ENCODE measurements at regions not wholly inside any gene's neighbourhood (a gene's known extent, or its start where the extent isn't known, plus 50 kb on each side); places are given as distances from the start of the nearest gene placed in this dataset.

DNA sequence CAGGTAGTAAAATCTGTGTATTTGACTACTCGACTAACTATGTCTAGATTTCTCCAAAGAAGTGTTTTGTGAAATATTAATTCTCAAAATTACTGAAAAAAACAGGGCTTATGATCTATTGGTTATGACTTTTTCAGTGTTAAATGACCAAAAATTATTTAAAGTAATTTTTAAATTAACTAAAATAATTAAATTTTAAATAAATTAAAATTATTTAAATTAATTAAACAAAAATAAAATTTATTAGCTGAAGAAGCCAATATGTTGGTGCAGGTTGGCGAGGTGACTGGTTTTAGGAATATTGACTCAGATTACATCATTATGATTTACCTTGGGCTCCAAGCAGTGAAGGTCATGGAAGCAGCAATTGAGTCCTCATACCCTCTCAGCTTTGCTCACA, 483.2 kb downstream of the PTPRC start:
- no peak for DNase-seq

DNA sequence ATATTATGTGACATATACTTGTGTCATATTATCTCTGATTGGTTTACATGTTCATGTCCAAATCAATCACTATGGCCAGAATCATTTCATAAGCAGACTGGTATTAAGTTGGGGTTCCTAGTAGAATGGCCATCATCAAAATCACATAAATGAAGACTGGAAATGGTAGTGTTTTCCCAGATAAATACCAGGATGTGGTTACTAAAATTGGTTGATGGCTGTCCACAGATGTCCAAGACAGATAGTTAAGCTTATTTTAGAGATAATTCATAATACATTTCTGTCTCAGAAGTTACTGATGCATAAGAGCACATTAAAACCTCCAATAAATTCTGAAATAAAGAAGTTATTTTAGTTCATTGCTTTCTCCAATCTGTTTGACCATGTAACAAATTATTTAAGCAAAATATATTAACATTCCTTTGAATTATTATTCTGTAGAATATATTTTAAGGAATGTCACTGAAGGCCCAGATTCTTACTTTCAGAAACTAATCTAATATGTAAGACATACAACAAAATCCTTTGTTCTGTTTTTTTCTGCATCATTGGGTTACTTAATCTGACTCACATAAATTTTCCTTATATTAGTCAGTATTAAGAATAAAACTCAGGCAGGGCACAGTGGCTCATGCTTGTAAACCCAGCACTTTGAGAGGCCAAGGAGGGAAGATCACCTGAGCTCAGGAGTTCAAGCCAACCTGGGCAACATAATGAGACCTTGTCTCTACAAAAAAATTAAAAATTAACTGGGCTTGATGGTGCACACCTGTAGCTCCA, 483.9 kb downstream of the PTPRC start:
- no peak for DNase-seq

DNA sequence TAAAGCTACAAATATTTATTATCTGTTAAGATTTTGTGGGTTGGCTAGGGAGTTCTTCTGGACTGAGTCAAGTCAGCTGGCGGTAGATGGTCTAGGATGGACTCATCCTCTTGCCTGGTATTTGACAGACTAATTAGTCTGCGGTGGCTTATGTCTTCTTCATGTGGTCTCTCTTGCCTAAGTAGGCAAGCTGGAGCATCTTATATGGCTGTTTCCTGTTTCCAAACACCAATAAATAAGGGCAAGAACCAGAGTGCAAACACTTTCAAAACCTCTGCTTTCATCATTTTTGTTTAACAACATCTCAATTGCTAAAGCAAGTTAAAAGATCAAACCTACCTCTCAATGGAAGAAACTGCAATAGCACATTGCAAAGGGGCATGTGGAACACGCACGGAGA, 484.8 kb downstream of the PTPRC start:
- no peak for DNase-seq

DNA sequence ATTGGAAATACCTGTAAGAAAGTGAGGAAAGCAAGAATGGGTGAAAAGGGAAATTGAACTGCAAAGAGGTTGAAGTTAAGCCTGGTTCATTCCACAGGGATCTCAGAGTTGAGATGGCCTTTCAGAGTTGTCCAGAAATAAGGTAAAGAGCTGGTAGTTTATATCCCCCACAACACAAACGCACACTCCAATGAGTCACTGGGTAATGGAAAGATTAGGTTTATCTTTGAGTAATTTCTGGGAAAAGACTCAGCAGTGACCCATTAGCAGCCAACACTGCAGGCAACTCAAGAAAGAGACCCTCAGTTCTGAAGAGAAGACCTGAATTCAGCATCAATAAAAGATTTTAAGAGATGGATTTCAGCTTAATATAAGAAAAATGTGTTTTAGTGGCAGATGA, 485.5 kb downstream of the PTPRC start:
- DNase-seq, result no peak

DNA sequence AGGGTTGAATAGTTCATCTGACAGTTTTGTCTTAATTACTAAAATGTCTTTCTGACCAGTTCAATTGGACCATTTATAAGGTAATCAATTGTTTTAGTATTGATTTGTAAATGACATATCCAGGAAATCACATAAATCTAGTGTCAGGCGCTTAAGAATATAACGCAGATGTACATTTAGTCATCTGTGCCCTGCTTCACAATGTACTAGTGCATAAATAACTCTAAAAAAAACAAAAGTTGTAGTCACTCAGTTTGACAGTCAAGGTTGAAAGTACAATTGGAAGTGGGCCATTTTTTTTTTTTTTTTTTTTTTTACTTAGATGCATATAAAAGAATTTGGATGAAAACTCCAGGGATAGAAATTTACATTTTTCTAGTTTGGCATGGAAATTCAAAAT, 490.4 kb downstream of the PTPRC start:
- DNase-seq, result no peak

DNA sequence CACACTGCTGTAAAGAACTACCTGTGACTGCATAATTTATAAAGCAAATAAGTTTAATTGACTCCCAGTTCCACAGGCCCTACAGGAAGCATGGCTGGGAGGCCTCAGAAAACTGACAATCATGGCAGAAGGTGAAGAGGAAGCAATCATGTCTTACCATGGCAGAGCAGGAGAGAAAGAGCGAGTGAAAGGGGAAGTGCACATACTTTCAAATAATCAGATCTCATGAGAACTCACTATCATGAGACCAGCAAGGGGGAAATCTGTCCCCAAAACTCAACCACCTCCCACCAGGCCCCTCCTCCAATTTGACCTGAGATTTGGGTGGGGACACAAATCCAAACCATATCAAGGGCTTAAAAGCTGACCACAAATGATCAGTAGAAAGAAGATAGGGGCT, 493.2 kb downstream of the PTPRC start:
- no peak for DNase-seq

DNA sequence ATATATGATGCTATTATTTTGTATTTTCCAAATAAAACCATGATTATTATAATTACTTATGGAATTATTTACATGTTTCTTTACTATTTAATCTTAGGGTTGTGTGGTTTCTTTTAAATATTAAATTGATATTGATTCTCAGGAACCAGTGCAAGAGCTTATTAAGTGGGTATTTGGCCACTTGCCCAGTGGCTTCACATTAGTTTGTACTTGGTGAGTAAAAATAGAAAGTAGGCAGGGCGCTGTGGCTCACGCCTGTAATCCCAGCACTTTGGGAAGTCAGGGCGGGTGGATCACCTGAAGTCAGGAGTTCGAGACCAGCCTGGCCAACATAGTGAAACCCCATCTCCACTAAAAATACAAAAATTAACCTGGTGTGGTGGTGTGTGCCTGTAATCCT, 497.1 kb downstream of the PTPRC start:
- DNase-seq, result no peak

DNA sequence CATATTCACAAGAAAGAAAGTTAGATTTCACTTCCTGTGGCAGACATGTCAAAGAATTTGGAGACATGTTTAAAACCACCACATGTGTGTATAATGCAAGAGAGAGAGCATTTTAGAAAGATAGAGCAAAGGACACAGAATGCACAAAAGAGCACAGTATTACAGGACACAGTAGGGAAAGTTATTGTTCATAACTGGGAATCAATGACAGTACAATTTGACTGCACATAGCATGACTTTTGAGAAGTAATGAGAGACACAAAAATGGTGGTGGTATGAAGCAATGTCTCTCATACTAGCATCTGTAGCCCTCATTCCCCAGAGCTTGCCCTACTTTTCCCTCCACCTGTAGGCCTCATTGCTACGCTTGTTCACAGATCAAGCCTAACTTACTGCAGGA, 499.2 kb downstream of the PTPRC start:
- no peak for DNase-seq

DNA sequence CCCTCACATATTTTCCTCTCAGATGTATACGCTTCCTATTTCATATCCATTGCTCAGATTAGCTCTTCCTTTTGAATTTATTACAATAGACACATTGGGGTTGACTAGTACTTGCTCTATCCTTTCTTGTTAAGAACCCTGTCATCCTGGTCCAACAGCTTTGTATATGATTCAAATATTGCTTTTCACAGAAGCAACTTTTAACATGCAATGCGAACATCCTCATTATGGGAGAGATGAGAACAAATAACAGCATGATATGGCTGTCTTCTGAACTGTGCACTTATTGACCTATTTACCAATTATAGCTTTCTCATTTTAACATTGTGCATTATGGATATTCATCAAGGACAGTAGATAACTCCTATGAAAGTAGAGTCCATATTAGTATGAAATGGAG, 510.8 kb downstream of the PTPRC start:
- no peak for DNase-seq

DNA sequence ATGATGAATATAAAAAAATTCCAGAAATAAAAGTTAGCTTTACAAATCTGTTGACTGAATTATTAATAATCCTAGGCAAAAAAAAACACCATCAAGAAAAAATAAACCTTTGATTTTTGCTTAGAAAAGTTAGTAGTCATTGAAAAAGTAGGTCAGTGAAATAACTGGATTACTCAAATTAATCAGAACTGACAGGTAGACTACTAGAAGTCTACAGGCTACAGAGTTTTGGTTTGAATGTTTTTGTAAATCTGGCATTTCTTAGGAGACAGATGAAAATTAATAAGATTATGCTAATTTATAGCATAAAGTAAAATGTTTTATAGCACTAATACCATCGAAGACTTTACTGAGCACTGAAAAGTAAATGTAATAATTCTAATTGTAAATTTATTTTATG, 511.9 kb downstream of the PTPRC start:
- no peak for DNase-seq

DNA sequence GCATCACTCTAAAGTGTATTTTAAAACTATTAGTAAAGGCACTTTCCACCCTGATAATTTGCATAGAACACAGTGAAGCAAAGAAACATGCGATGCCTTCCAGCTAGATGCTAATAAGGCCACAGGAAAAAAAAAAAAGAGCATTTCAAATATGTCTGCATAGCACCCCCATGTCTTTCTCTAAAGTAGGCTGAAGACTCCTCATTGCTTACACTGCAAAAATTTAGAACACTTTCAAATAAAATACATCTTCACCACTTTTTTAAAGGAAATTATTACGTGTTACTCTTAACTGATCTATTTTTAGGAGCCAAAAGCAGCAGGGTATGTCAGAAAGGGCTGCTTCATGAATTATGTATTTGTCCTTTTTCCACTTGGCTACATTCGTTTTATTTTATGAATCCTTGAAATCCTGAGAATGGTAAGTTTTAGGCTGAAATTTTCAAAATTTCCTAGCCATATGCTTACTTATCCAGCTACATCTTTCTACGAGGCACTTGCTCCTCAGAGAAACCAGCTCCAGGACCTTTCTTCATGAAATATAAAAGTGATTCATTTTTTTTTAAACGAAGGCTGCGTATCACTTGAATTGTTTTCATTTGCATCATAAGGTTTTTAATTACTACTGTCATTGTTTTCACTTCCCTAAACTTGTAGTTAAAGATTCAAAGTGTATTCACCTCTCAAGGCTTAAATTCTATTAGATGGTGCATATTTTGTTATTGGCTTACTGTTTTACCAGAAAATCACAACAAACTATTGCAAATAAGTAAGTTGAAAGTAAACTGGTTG, 513.0 kb downstream of the PTPRC start:
- no peak for DNase-seq

DNA sequence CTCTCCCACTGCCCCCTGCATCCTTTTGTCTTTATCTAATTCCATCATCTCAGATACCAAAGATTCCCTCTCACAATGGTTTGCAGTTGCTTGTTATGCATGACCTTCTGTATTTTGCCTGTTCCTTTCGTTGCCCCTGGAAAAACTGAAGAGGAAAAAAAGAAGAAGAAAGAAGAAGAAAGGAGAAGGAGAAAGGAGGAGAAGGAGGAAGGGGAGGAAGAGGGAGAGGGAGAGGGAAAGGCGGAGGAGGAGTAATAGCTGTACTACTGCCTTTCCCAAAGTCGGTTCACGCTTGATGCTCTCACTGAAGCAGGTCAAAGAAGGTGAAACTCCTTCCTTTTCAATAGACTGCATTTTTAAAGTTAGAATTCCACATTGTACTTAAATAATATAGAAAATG, 513.8 kb downstream of the PTPRC start:
- DNase-seq, result no peak

DNA sequence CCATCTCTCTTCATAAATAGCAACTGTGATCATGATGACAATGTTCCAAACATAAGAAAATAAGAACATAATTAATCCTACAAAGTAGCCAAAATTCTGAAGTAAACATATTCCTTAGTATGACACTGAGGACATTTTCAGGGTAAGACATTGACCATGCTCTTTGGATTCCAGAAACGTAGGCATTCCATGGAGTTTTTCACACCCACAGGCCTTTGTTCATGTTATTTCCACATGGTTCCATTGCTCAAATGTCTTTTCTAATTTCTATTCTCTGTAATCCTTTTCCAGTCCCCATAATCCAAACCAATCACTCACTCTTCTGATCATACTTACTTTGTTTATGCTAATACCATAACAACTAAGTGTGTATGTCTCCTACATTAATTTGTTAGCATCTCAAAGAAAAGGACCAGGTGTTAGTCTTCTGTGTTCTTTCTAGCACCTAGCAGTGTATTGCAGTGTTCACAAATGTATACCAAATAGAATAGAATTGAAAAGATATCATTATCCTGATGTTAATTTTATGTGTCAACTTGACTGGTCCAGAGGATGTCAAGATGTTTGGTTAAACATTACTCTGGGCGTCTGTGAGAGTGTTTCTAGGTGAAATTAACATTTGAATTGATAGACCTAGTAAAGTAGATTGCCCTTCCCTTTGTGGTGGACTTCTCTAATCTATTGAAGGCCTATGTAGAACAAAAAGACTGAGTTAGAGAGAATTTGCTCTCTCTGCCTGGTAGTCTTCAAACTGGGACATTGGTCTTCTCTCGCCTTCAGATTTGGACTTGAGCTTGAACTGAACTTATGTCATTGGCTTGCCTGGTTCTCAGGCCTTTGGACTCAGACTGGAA, 516.6 kb downstream of the PTPRC start:
- no peak for DNase-seq

DNA sequence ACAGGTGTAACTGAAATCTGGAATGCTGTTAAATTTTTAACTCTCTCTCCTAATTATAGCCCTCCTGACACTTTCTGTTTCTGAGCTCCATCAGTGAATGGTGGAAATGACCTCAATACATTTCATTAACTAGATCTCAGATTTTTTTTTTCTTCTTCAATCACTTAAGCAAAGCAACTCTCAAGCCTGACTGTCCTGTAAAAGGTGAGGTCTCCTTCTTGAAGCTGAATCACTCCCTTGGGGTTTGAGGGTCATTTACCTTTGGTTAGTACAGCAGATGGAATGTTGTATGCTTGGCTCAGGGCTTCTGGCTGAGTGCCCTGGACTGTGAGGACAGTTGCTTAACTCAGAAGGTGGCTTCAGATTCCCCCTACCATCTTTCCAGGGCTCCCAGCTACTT, 518.7 kb downstream of the PTPRC start:
- no peak for DNase-seq

DNA sequence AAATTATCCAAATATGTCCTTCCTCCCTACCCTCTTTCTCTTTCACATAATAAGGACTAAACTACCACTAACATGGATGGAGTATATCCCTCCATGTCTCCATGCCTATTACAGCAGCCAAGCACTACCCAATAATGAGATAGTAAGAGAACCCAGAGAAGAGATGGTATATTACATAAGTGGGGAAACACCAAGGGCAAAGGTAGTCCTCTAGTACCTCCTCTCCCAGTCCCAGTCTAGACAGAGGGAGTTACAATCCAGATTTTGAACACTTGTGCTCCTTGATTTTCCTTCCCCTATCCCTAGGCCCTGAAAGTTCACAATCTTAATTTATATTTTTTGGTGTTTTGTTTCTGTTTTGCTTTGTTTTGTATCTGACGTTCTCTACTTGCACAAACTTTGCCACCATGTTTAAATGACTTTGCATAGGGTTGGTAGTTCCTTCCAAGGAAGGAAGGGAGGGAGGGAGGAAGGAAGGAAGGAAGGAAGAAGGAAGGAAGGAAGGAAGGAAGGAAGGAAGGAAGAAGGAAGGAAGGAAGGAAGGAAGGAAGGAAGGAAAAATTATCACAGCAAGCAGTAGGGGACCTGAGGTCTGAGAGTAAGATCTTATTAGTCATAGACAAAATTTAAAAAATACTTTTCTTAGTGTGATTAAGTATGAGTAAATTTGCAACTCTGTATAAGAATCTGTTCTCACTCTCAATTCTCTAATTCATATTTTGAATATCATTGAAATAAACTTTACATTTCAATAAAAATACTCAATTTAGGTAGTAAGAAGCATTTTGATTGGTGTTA, 521.9 kb downstream of the PTPRC start:
- no peak for DNase-seq

DNA sequence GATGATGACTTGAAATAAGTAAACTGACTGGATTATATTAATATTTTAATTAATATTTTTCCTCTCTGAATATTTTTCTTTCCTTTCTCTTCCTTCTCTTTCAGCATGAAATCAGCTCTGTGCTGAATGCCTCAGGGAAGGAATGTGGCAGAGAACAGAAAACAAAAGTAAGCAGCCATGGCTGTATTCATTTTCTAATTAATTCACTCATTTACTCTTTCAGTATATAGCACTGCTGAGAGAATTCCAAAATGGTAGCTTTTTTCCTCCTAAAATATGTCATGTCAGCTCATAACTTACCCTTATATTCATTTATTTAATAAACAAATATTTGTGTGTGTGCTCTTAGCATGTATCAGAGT, 522.5 kb downstream of the PTPRC start:
- DNase-seq, result no peak

DNA sequence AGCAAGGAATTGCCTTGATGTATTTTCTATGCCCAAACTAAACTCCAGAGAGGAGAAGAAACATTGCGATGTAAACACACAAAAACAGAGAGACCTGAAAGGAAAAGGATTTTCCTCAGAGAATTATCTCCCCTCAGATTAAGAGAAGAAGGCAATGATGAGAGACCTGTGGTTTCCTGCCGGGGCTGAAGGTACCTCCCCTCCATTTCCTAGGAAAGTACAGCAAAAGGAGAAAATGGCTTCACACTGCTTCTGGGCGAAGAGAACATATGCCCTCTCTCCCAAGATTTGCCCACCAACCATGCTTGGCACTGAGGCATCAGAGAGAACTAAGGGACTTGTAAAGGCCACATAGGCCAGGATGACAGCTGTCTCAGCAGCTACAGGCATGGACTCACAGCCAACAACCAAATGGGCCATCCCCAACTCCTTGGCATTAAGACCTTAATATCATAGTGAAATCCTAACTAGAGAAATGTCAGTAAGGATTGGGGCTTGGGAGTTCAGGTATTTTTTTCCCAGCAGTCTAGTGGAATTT, 523.0 kb downstream of the PTPRC start:
- no peak for DNase-seq

DNA sequence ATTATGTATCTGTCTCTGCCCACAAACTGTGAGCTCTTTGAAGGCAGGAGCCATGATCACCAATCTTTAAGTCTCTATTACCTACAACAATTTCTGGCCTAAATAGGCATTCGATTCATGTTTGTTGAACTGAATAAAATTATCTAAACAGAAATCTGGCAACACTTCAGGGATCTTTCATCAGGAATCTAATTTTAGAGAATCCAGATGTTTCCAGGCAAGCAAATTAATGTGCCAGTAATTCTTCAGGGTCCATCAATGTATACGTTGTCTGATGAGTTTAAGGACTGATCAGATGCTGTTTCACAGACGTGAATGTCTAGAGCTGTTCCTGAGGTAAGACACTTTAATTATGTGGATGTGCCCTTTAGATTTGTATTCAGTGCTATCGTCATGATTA, 524.4 kb downstream of the PTPRC start:
- no peak for DNase-seq

DNA sequence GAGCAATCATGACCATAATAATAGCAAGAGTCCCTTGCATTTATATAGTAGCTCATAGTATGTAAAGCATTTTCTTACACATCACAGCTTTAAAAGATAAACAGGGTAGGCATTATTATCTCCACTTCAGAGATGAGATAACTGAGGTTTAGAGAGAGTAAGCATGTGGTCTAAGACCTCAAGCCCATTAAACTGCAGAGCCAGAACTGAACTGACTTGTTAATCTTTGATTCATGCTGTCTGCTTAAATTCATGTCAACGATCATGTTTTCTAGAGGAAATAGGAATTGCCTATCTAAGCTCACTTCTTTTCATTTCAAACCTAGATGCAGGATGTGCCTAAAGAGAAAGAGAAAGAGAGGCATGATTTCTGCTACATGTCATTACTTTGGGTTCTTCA, 524.8 kb downstream of the PTPRC start:
- no peak for DNase-seq

DNA sequence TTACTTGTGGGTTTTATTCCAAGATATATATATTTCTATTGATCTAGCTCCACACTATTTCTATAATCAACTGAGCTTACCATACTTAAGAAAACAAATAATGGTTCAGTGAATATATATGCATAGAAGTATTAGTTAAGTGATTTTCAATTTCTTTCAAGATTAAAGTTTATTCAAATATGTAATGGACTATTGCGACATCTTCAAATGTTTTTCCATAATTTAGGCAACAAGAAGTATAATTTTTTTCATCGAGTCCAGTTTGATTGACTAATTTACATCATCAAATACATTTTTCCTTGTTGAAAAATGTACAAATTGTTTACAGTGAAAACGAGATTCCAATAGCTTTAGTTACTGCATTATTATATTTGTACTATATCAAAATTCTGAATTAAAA, 528.6 kb downstream of the PTPRC start:
- no peak for DNase-seq

DNA sequence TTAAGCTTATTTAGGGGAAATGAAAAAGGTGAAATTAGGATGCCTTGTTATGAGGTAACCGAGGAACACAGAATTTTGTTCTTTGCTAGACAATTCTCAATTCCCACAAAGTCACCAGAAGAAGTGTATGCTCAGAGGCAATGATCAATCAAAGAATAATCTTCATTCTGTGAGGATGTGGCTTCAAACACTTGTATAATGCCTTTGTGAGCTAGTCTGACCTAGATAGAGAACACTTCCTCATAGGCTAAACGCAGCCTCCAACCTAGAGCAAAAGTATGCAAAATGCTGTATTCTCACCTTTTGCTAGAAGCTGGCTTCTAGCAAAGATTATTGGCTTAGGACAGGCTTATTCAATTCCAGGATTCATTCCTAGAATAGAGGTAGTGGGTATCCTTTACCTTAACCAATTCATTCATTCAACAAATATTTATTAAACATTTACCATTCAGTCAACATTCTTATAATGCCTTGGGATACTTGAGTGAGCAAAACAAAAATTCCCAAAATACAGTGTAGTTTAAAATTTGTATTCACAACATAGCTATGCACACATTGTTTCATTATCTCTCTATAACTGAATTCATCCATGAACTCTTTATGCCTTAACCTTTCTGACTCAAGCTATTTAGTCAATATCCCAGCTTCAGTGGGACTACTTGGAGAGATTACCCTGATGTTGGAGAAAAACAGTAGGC, 530.2 kb downstream of the PTPRC start:
- no peak for DNase-seq

DNA sequence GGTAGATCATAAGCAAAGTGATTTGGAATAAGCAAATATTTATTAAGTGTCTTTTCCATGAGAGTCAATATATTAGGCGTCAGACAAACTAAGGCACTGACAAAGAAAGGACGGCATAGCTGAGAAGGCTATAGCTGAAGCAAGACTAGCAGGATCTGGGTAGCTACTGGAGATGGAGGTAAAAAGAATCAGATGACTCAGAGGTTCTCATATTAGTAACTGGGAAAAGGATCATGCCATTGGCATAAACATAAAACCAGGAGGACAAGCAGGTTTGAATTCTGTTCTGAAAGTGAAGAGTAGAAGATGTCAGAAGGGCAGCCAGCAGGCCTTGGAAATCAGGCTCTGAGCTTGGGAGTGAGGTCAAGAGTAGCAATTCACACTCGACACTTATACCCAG, 531.9 kb downstream of the PTPRC start:
- no peak for DNase-seq

All from activated gamma-delta T cell treated with Interleukin-2 at 50 U/mL for 16 hours (primary cell).